Lower leg skin (tissue), 3 donors: ENCODE measurements at regions not wholly inside any gene's neighbourhood (a gene's known extent, or its start where the extent isn't known, plus 50 kb on each side); places are given as distances from the start of the nearest gene placed in this dataset.

Experiments
- CTCF ChIP-seq, 3 donors: fragments of 450-650 bp; IDR thresholded peaks; one replicate each; pipeline ENCODE4 v1.5.1; 2016; ENCODE audit warnings: antibody characterized with exemption in 3 of 3, mild to moderate bottlenecking in 3 of 3, moderate library complexity in 2 of 3
- POLR2A ChIP-seq, 2 donors: fragments of 450-650 bp; IDR thresholded peaks; one replicate each; pipeline ENCODE4 v1.6.1; 2016 to 2017; ENCODE audit warnings: antibody characterized with exemption in 2 of 2, mild to moderate bottlenecking in 1 of 2, moderate library complexity in 1 of 2

GRCh38 chrX:112967341-112967740 lies 126.7 kb upstream of the AMOT start:
- no peak for TF ChIP-seq CTCF (IDR thresholded peaks at IDR 0.05)
- TF ChIP-seq POLR2A (IDR thresholded peaks at IDR 0.05): no peak
